Skin epidermis (tissue), 12 donors: ENCODE measurements at regions not wholly inside any gene's neighbourhood (a gene's known extent, or its start where the extent isn't known, plus 50 kb on each side); places are given as distances from the start of the nearest gene placed in this dataset.

Experiments
- H3K27ac ChIP-seq, 21 experiments: fragments of 200-600 bp; sonication (generic) in 11 of 21; one replicate each; pipeline ENCODE4 v1.5.0; 2020; ENCODE audit warnings: mild to moderate bottlenecking in 3 of 21, inconsistent platforms in 2 of 21, moderate library complexity in 2 of 21
- H3K4me3 ChIP-seq, 7 experiments: fragments of 200-600 bp; sonication (generic) in 2 of 7; one replicate each; pipeline ENCODE4 v1.5.0; 2020; ENCODE audit warnings: inconsistent platforms in 2 of 7, mild to moderate bottlenecking in 2 of 7, moderate library complexity in 1 of 7

DNA sequence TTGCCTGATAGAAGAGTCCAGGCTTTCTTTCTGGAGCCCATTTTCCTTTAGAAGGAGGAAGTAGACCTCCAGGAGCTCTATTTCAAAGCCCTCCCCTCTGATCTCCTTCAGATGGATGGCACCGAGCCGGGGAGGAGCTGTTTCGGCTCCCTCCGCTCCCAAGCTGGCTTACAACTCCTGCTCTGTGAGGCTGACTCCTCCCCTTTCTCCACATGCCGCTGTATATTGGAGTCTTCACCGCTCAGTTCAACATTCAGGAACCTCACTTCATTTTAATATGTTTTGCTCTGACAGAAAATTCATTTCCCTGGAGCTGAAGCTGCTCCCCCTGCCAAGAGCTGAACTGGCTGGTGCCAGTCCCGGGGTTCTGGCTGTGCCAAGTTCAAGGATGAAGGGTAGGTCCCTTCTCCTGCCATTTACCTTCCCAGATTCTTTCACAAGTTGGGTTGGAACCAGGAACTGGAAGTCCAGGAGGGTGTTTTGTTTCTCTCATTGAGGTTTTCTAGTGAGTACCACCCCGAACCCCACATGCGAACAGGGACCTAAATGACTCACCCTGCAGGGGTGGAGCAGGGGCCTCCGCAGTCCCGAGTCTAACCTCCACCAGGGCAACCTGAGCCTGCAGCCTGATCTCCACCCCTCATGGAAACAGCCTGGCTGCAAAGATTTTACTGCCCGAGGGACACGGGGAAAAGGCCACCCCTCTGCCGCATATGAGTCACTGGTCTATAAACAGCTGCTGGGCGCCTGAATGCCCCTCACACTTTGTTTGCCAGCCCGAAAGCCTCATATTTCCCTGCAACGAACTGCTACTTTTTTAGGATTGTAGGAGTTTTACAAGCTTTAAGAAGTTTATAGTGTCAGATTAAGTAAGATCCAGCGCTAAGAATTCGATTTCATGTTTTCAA lies 68.6 kb upstream of the FOXA2 start:
- no peak overlapping the region for H3K4me3 ChIP-seq
- no peak overlapping the region for H3K27ac ChIP-seq

DNA sequence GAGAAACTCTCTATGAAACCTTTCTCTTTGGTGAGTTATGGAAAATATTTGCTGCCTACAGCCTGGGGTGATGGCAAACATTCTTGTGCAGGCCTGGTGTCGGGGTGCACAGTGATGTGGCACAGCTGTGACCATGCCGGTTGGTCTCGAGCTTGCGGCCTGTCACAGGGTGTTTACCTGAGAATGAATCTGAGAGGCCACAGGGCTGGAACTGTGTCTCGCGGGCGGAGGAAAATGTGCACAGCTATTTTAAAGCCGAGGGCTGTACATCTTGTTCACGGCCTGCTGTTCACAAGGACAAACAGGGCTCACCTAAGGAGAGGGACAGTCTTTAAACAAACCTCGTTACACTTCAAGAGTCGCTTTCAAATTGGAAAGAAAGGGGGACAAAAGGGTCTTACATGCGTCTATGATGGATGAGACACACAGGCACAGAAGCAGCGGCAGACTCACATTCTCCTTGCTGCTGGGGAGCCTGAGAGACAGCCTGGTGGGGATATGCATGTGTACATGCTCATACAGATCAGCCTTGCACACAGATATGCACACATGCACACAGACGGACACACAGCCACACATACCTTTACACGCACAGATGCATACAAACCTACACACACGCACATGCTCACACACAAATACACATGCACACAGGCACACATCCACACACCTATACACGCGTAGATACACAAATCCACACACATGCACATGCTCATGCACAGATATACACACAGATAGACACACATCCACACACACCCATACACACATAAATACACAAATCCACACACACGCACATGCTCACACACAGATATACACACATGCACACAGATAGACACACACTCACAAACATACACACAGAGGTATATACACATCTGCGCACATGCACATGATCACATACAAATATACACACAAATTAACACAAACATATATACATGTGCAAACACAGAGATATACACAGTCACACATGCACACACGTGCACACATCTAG lies 69.6 kb upstream of the FOXA2 start:
- Histone ChIP-seq H3K4me3 (no peak overlapping the region), H3K27ac (no peak overlapping the region)

DNA sequence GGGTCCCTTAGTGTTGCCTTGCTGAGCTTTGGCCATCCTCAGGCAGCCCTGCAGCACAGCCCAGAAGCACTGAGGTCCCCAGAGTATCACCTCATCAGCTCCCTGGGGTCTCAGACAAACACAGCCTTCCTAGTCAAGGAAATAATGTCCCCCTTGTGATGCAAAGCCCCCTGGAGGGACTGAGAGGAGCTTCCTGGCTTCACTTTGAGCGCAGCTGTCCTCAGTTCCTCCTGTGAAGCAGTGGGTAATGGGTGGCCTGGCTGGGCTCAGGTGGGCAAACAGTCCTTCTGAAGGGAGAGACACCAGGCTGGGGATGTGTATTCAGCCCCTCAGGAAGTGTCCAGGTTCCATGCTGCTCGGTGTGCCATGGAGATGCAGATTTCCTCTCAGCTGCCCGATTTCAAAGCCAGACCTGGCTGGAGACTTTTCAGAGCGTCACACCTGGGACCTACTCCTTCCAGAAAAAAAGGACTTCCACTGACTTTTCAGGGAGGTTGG lies 79.2 kb upstream of the FOXA2 start:
- H3K4me3 ChIP-seq: no peak overlapping the region
- H3K27ac ChIP-seq: no peak overlapping the region

DNA sequence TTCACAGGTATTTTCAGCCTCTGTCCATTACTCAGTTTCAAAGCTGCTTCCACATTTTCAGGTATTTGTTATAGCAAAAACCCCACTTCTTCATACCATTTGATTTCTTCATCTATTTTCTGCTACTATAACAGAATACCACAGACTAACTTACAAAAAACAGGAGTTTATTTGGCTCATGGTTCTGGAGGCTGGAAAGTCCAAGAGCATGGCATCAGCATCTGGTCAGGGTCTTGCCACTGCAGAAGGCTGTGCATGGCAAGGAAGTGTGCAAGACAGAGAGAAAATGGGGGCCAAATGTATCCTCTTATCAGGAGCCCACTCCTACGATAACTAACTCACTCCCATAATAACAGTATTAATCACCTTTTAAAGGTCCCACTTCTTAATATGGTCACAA lies 82.8 kb upstream of the FOXA2 start:
- no peak overlapping the region for H3K27ac ChIP-seq
- H3K4me3 ChIP-seq: no peak overlapping the region

DNA sequence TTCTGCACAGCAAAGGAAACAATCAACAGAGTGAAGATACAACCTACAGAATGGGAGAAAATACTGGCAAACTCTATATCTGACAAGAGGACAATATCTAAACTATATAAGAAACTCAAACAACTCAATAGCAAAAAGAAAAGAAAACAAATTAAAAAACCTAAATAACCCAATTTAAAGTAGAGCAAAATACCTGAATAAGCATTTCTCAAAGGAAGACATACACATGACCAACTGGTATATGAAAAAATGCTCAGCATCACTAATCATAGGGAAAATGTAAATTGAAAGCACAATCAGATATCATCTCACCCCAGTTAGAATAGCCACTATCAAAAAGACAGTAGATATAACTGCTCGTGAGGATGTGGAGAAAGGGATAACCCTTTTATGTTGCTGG lies 87.8 kb upstream of the FOXA2 start:
- Histone ChIP-seq H3K4me3 (no peak overlapping the region), H3K27ac (no peak overlapping the region)

DNA sequence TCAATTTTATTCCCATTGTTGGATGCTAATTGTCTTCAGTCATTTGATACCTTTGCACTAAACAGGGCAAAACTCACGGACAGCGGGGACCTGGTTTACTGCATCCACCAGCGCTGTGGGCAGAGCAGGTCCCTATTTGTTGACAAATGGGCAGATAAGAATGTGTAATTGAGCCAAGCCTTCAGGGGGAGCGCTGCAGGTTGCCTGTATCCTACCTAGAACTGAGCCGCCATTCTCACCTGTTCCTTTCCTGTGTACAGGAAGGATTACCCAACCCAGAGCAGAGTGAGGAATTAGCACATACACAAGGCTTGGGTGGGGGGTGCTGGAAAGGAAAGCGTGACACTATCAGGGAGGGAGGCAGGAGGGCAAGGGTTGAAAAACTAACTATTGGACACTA lies 89.1 kb upstream of the FOXA2 start:
- Histone ChIP-seq H3K4me3 (no peak overlapping the region), H3K27ac (no peak overlapping the region)

DNA sequence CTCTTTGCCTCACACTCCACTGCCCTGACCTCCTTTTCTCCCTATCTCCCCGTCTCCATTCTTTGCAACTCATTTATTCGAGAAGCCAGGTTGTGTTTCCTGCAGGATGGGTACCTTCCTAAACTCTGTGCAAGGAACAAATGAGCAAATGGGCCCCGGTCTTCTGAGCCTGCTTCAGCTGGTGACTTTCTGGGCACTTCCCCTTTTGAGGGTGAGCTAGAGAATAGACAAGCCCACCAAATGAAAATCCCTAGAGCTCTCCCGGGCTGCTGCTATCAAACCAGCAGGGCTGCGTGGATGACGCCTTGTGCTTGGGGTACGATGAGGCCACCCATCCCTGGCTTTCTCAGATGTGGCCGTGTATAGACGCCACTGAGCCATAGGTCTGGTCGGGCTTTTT lies 91.0 kb upstream of the FOXA2 start:
- no peak overlapping the region for H3K4me3 ChIP-seq

DNA sequence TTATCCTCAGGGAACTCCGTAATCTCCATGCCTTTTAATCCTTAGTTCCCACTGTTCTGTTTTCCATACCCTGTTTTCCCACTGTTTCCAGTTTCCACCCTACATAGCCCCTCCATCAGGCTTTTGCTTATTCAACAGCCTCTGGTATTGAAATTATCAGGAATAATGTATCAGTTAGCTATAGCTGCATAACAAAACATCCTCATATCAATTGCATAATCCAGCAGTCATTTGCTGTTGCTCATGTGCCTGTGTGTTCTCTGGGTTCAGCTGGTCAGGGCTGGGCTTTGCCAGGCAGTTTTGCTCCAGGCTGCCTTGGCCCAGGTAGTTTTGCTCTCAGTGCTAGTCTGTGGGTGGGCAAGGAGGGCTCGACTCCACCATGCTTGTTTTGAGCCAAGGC lies 94.3 kb upstream of the FOXA2 start:
- H3K4me3 ChIP-seq: no peak overlapping the region
- no peak overlapping the region for H3K27ac ChIP-seq

More for the DNA sequence above, 91.0 kb upstream of the FOXA2 start:
- H3K27ac ChIP-seq: no peak overlapping the region

DNA sequence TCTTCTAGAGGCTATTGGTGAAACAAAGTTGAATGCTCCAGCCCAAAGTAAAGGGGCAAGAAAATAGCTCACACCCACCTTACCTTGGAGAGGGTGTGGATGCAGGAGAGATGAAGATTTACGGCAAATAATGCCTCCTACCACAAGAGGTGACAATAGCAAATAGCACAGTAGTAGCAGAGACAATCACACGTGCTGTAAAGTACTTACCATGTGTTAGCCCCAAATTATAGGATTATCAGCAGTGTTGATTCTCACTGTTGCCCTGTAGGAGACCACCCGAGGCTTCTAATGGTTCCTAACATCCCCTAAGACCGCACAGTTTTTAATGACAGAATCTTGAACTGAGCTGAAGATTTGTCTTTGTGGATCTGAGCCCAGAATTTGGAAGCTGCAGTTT lies 94.8 kb upstream of the FOXA2 start:
- no peak overlapping the region for H3K27ac ChIP-seq

DNA sequence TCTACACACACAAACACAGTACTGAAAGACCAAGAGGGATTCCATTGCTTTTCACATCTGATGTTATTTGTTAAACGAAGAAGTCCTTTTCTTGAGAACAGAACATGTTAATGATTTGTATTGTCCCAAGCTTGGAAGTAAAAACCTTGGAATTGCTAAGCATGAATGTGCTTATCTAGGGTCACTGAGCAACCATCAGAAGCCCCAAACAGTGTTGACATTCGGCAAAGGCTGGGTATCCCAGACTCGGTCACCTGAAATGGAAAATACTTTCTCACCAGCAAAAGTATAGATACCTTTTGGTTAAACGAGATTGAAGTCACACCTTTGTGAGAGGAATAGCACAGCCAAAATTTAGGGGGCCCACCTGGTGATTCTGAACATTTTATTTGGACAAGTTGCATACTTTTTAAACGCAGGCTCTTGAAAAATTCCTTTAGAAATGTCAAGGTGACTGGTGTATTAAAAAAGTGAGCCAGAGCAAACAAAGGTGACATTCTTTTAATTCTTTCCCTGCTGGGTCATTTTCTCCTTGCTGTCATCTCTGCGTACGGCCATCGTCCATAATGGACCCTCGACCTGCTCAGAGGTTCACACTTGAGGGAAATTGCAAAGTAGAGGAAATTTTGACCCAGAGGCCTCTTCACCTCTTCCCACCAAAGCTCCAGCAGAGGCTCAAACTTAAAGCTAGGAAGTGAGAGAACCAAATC lies 95.8 kb upstream of the FOXA2 start:
- H3K27ac ChIP-seq: no peak overlapping the region

More for the DNA sequence above, 94.8 kb upstream of the FOXA2 start:
- no peak overlapping the region for H3K4me3 ChIP-seq

DNA sequence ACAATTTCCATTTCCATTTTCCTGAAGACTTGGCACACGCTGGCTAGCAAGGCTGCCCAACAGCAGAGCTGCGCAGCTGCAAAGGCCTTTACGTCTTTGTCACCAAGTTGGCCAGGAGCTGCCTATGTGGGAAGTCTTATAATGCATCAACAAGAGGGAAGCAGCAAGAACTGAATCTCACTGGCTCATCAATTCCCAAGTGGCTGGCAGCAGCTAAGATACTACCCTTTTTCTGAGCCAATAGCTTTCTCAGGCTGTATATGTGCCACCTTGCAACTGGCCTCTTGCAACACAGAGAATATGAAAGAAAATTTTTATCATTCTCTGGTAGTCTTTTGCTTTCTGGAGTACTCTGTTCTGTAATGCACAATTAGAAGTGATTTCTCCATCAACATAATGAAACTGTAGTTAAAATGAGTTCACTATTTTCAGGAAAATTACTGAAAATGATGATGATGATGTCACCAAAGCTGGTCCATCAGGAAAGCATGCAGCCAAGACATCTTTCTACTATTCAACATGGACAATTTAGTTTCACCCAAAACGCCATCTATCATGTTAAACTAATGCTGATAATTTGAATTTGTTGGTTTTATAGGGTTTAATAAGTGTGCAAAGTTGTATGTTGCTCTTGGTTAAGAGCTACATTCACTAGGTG lies 97.3 kb upstream of the FOXA2 start:
- no peak overlapping the region for H3K4me3 ChIP-seq
- no peak overlapping the region for H3K27ac ChIP-seq

More for the DNA sequence above, 95.8 kb upstream of the FOXA2 start:
- H3K4me3 ChIP-seq: no peak overlapping the region

DNA sequence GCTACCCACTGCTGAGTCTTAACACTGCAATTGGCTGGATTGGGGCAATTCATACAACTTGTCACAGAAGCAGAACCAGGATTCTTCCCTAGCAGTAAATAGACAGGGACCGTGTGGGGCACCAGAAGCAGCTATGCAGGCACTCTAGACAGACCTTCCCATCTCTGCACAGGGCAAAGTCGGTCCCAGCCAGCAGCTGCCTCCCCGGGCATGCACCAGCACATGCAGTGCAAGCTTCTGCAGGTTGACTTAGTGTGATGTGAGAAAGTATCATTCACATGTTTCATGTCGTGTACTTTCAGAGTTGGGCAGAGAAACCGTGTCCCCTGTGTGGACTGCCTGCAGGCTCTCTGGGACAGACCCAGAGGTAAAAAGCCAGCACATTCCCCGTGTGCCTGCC lies 98.0 kb upstream of the FOXA2 start:
- Histone ChIP-seq H3K4me3 (no peak overlapping the region), H3K27ac (no peak overlapping the region)

DNA sequence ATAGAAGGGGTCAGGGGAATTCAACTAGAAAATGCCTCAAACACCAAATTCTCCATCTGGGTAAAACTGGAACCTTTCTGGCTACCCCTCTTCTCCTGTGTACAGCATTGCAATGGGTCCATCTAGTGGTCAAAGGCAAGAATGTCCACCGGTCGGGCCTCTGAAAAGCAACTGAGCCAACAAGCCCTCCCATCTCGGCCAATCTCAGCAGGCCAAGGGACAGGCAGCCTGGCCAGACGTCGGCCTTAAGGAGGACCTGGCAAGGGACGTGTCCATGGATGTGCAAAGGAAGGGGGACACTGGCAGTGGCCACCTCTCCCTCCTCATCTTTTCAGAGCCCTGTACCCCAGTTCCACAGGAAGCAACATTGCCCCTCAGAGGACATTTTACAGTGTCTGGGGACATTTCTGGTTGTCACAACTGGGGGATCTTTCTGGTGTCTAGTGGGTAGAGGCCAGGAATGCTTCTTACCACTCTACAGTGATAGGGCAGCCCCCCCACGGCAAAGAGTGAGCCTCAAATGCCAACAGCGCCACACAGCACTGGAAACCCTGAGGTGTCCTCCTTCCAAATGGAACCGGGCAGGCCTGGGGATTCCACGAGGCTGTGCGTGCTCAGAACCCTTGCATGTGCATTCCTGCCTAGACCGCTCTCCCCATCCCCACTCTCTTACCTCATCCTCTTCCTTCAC lies 99.8 kb upstream of the FOXA2 start:
- no peak overlapping the region for H3K4me3 ChIP-seq
- no peak overlapping the region for H3K27ac ChIP-seq

DNA sequence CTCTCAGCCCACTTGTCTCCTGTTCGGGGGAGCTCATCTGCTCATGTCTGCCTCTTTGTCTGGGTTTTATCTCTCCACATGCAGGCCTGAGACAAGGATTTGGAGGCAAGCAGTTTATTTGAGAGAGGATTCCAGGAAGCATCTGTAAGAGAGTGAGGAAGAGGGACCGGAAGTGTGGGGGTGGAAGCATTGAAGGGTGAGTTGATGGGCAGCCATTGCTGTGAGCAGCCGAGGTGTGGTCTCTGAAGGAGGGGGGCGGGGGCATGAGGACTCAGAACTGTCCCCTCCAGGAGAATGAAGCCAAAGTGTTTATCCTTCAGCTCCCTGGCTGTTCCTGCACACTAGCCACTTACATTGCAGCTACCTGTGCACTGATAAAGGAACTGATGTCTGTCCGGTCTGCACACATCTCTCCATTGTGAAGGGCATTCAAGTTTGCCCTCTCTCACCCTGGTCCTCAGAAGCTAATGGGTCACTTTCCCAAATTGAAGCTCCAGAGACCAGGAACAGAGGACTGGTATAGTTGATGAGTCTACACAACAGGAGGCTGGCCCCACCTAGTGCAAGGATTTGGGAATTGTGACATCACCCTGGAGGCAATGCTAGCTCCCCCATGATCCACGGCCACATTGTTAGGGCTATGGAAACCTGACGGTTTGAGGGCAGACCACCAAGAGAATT lies 100.5 kb upstream of the FOXA2 start:
- H3K4me3 ChIP-seq: no peak overlapping the region
- no peak overlapping the region for H3K27ac ChIP-seq

DNA sequence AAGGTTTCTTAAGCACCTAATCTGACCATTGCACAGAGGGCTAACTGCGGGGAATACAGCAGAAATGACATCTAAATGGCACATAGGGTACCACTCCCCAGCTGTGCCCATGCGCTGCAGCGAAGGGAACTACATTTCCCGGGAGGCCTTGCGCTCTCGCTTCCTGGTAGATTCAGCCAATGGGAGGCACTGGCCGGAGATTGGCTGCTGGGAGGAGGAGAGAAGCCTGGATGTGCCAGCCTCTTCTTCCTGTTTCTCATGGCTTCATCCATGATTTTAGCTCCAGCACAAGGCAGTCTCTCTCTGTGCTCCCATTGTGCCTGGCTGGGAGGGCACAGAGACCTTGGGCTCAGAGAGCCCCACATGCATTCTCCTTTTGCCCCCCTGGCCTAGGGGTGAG lies 101.7 kb upstream of the FOXA2 start:
- Histone ChIP-seq H3K27ac (no peak overlapping the region), H3K4me3 (no peak overlapping the region)

DNA sequence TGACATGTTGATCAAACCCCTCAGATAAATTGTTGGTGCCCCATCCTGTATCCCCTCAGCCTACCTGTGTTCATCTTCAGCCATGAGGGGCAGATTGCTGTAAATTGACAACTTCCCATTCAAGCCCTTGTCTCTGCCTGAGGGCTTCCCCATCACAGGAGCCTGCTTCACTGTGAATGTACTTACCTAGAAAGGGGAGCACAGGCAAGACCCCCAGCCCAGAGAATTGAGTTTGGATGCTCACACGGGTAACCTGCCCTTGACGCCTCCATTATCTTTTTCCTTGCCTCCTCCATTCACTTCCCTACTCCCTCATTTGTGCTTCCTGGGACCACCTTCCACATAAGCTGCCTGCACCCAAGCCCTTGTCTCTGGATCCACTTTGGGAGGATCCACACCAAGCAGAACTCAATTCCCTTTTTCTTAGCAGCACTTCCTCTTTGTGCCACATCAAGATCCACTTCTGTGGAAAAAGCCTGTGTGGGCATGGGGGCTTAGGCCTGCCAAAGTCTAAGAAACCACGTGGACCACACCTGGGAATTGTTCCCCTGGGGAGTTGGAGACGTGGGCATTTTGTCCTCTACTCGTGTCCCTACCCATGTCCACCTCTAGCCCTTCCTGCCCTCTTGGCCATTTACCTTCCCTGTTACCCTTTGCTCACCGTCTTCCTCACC lies 103.4 kb upstream of the FOXA2 start:
- Histone ChIP-seq H3K4me3 (no peak overlapping the region), H3K27ac (no peak overlapping the region)

DNA sequence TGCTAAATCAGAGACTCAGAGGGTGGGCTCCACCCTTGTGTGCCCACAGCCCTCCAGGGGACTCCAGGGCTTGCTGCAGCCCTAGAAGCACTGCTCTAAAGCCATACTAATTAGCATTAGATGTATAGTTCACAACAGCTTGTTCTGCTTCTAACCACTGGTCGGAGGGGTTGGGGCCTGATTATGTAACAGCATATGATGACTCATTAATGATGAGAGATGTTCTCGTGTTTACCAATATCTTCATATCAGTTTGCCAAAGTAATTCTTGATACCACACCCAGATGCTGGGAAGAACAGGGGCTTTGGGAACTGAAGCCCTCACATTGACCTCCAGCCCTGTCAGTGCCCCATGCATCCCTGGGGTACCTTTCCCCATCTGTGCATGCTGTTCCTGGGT lies 104.1 kb upstream of the FOXA2 start:
- Histone ChIP-seq H3K4me3 (no peak overlapping the region), H3K27ac (no peak overlapping the region)

DNA sequence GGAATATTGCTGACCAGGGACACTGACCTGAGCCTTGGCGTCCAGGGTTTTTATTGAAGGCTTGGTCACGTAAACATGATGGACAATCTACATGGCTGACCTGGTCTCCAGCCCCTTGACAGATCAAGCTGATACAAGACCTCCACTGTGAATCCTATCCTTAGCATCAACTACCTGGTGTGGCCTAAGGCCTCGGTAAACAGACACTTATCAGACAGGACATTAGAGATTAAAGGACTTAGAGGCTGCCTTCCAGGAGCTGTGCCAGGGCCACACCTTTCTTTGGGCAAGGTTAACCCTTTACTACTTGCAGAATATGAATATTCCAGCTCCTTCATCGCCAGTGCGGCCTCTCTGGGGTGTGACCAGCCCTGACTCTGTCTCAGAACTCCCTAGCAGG lies 104.9 kb upstream of the FOXA2 start:
- no peak overlapping the region for H3K27ac ChIP-seq

More for the DNA sequence above, 104.9 kb upstream of the FOXA2 start:
- no peak overlapping the region for H3K4me3 ChIP-seq
